Endothelial cell of umbilical vein (primary cell): ENCODE measurements at regions not wholly inside any gene's neighbourhood (a gene's known extent, or its start where the extent isn't known, plus 50 kb on each side); places are given as distances from the start of the nearest gene placed in this dataset.

Source experiments
- BruUV-seq: library from RNA; stranded (reverse); fragments of 400-500 nt; replicated peaks from 2 replicates; lab custom pipeline; 2021; lab: Mats Ljungman, UMichigan
- CTCF ChIA-PET: fragments of 300-600, 350-600 bp; sonication (Branson Sonifier 250); formaldehyde crosslinking; loops from one replicate; lab custom pipeline; 2021; ENCODE audit warnings: antibody characterized with exemption, inconsistent platforms; lab: Charles Lee
- POLR2A ChIA-PET: fragments of 300-600, 350-600 bp; sonication (Branson Sonifier 250); formaldehyde crosslinking; loops from one replicate; lab custom pipeline; 2021; ENCODE audit warnings: antibody characterized with exemption, inconsistent platforms; lab: Charles Lee
- DNase-seq: peaks from one replicate; pipeline ENCODE4 v3.0.0-alpha.2; 2011; ENCODE audit warnings: low read depth, low spot score
- FAIRE-seq: peaks from 2 replicates; lab custom pipeline; 2011; peaks lifted over from hg19 to GRCh38; lab: Jason Lieb, UNC
- H2AFZ ChIP-seq: 2 replicates; pipeline ENCODE4 v1.6.0; 2012; ENCODE audit warnings: low read depth, low read length, control low read depth, inconsistent platforms
- H3K27ac ChIP-seq: 2 replicates; pipeline ENCODE4 v1.5.1; 2011; ENCODE audit warnings: low read depth, mild to moderate bottlenecking, control low read depth, low read length, moderate library complexity; ENCODE audit not compliant: insufficient read depth
- H3K27me3 ChIP-seq, 2 experiments: 2 replicates each; pipeline versions ENCODE4 v1.6.0 to v1.6.1; 2011; ENCODE audit warnings: low read length in 2 of 2, mixed read lengths in 1 of 2; ENCODE audit not compliant: control insufficient read depth in 2 of 2, insufficient read depth in 2 of 2
- H3K36me3 ChIP-seq, 2 experiments: 2 replicates in 1 of 2; 3 replicates in 1 of 2; pipeline ENCODE4 v1.5.1; 2011; ENCODE audit warnings: low read length in 2 of 2, mild to moderate bottlenecking in 1 of 2, moderate library complexity in 1 of 2; ENCODE audit not compliant: control insufficient read depth in 2 of 2, insufficient read depth in 2 of 2; ENCODE audit errors: extremely low read depth in 1 of 2
- H3K4me1 ChIP-seq: 3 replicates; pipeline ENCODE4 v1.5.1; 2011; ENCODE audit warnings: mild to moderate bottlenecking, low read length; ENCODE audit not compliant: control insufficient read depth, insufficient read depth; ENCODE audit errors: extremely low read depth
- H3K4me2 ChIP-seq: 2 replicates; pipeline ENCODE4 v1.6.1; 2011; ENCODE audit warnings: low read length, control low read depth, mixed read lengths; ENCODE audit not compliant: insufficient read depth
- H3K4me3 ChIP-seq, 3 experiments: fragments of 200-600 bp in 1 of 3; sonication (generic), shearing (Covaris generic) in 1 of 3; replicated peaks in 1 of 3; 2 replicates each; pipeline ENCODE4 v1.5.1; 2011 to 2016; ENCODE audit warnings: control low read depth in 3 of 3, low read length in 3 of 3, mild to moderate bottlenecking in 2 of 3, inconsistent platforms in 1 of 3, low read depth in 1 of 3, moderate library complexity in 1 of 3; ENCODE audit not compliant: insufficient read depth in 1 of 3
- H3K79me2 ChIP-seq: 2 replicates; pipeline ENCODE4 v1.6.0; 2012; ENCODE audit warnings: low read length, inconsistent platforms; ENCODE audit not compliant: control insufficient read depth, insufficient read depth
- H3K9ac ChIP-seq: replicated peaks from 2 replicates; pipeline ENCODE3; 2011; ENCODE audit warnings: low read length, control low read depth; ENCODE audit not compliant: insufficient read depth; ENCODE audit errors: extremely low read depth
- H3K9me1 ChIP-seq: replicated peaks from 3 replicates; pipeline ENCODE4 v1.6.0; 2011; ENCODE audit warnings: mild to moderate bottlenecking, low read length; ENCODE audit not compliant: control insufficient read depth, insufficient read depth; ENCODE audit errors: extremely low read depth
- H3K9me3 ChIP-seq: replicated peaks from 2 replicates; pipeline ENCODE4 v1.5.1; 2012; ENCODE audit warnings: low read length, inconsistent platforms; ENCODE audit not compliant: control insufficient read depth, insufficient read depth
- H4K20me1 ChIP-seq: replicated peaks from 2 replicates; pipeline ENCODE3; 2011; ENCODE audit warnings: mild to moderate bottlenecking, low read length; ENCODE audit not compliant: control insufficient read depth, insufficient read depth; ENCODE audit errors: extremely low read depth
- CTCF ChIP-seq, 2 donors: IDR thresholded peaks; 1 replicate in 1 of 2; 2 replicates in 1 of 2; pipeline ENCODE4 v1.5.1; 2011; ENCODE audit warnings: low read length in 2 of 2, mild to moderate bottlenecking in 2 of 2, moderate library complexity in 2 of 2, control low read depth in 1 of 2, inconsistent platforms in 1 of 2, low read depth in 1 of 2; ENCODE audit not compliant: insufficient read depth in 1 of 2; ENCODE audit errors: extremely low read depth in 1 of 2
- EZH2 ChIP-seq: IDR thresholded peaks from 2 replicates; pipeline ENCODE4 v1.6.1; 2012; ENCODE audit warnings: borderline replicate concordance, low read depth, mild to moderate bottlenecking, moderate library complexity, low read length, inconsistent platforms; ENCODE audit not compliant: severe bottlenecking
- FOS ChIP-seq: IDR thresholded peaks from 2 replicates; pipeline ENCODE4 v1.6.1; 2011; ENCODE audit warnings: mild to moderate bottlenecking, low read length, moderate library complexity, borderline replicate concordance; ENCODE audit not compliant: insufficient read depth
- GATA2 ChIP-seq: IDR thresholded peaks from 2 replicates; pipeline ENCODE4 v1.7.0; 2011; ENCODE audit warnings: low read depth, mild to moderate bottlenecking, moderate library complexity, mixed read lengths, low read length; ENCODE audit not compliant: insufficient read length, insufficient read depth
- JUN ChIP-seq: IDR thresholded peaks from 2 replicates; pipeline ENCODE4 v1.6.1; 2011; ENCODE audit warnings: borderline replicate concordance, low read depth; ENCODE audit not compliant: insufficient read length, insufficient read depth
- MAX ChIP-seq: IDR thresholded peaks from 2 replicates; pipeline ENCODE4 v1.6.1; 2011; ENCODE audit not compliant: insufficient read depth, insufficient read length
- MYC ChIP-seq: IDR thresholded peaks from one replicate; pipeline ENCODE4 v1.6.1; 2011; ENCODE audit warnings: mild to moderate bottlenecking, low read depth, low read length
- POLR2A ChIP-seq: IDR thresholded peaks from 2 replicates; pipeline ENCODE4 v1.6.1; 2012; ENCODE audit warnings: low read depth, mild to moderate bottlenecking, control low read depth, low read length
- POLR2AphosphoS5 ChIP-seq: IDR thresholded peaks from 2 replicates; pipeline ENCODE4 v1.6.1; 2012; ENCODE audit warnings: low read depth, mild to moderate bottlenecking, control low read depth, low read length, moderate library complexity; ENCODE audit not compliant: insufficient read depth
- dilution Hi-C: fragments of 300-500 bp; cut with MboI; formaldehyde crosslinking; loops from one replicate; pipeline ENCODE4 v1.15.0; 2019; ENCODE audit warnings: low sequenced_read_pairs; ENCODE audit not compliant: extremely low pct_ligation_motif_present
- intact Hi-C: fragments of 100-400 bp; cut with micrococcal nuclease; formaldehyde crosslinking; loops from one replicate; pipeline ENCODE4 v1.10.0; 2022

GRCh38 chr11:31863170-31863832 is 52.2 kb upstream of the PAX6 start:
- H2AFZ ChIP-seq: no peak overlapping the region
- H3K79me2 ChIP-seq: no peaks in the 10 kb centered on the region
- dilution Hi-C loops (no loop called here), intact Hi-C loops (no loop called here)
- H3K36me3 ChIP-seq: no peaks in the 10 kb centered on the region
- CTCF ChIA-PET: no interaction called here
- H3K27ac ChIP-seq: no peak overlapping the region
- FAIRE-seq (no peak), DNase-seq (no peak)
- H3K9ac ChIP-seq: no peak overlapping the region
- no peaks in the 10 kb centered on the region for H4K20me1 ChIP-seq
- H3K4me1 ChIP-seq: no peaks in the 10 kb centered on the region
- no peak overlapping the region for H3K4me3 ChIP-seq
- H3K9me1 ChIP-seq: no peaks in the 10 kb centered on the region
- no TSS peak for BruUV-seq
- TF ChIP-seq EZH2 (no peak), GATA2 (no peak), FOS (no peak), POLR2A (no peak), MYC (no peak), MAX (no peak), POLR2AphosphoS5 (no peak), JUN (no peak)
- no peaks in the 10 kb centered on the region for H3K9me3 ChIP-seq
- no peak overlapping the region for H3K4me2 ChIP-seq
- peaks cover 3 to 5% of the 10 kb centered on the region in 2 experiments for H3K27me3 ChIP-seq
- POLR2A ChIA-PET: no interaction called here

- H3K9ac ChIP-seq: no peak overlapping the region
- H3K79me2 ChIP-seq: no peaks in the 10 kb centered on the region
- no peaks in the 10 kb centered on the region for H3K4me1 ChIP-seq
- H3K4me3 ChIP-seq: no peak overlapping the region
- H3K27me3 ChIP-seq: peaks cover 5% of the 10 kb centered on the region in 2 experiments
- no peaks in the 10 kb centered on the region for H3K9me1 ChIP-seq
- H4K20me1 ChIP-seq: no peaks in the 10 kb centered on the region
- dilution Hi-C loops: no loop called here
- H3K36me3 ChIP-seq: no peaks in the 10 kb centered on the region
- H2AFZ ChIP-seq: no peak overlapping the region
- intact Hi-C loops: no loop called here
- POLR2A ChIA-PET: no interaction called here
- TF ChIP-seq CTCF (IDR thresholded peaks at IDR 0.05; ENCODE audit: extremely low read depth in 1 of 2, insufficient read depth in 1 of 2, low read depth in 1 of 2, low read length in 2 of 2) (no peak), EZH2 (no peak)
- no peak overlapping the region for H3K27ac ChIP-seq
- no peak for DNase-seq
- H3K9me3 ChIP-seq: no peaks in the 10 kb centered on the region
- no TSS peak for BruUV-seq
- FAIRE-seq: no peak
- no peak overlapping the region for H3K4me2 ChIP-seq
- CTCF ChIA-PET: no interaction called here
These were observed 49.9 kb upstream of the PAX6 start for GRCh38 chr11:31861011-31861410.
